GM12892 (cell line): ENCODE measurements at regions not wholly inside any gene's neighbourhood (a gene's known extent, or its start where the extent isn't known, plus 50 kb on each side); places are given as distances from the start of the nearest gene placed in this dataset.

Experiments
- POLR2A ChIP-seq: IDR thresholded peaks from 2 replicates; pipeline ENCODE4 v1.6.1; 2011; ENCODE audit warnings: low read depth, low read length, control low read depth
- POLR2AphosphoS5 ChIP-seq: IDR thresholded peaks from 2 replicates; pipeline ENCODE4 v1.6.1; 2011; ENCODE audit warnings: low read depth, low read length, control low read depth
- TAF1 ChIP-seq: IDR thresholded peaks from 2 replicates; pipeline ENCODE4 v1.6.1; 2011; ENCODE audit warnings: low read depth, mild to moderate bottlenecking, control low read depth, low read length, borderline replicate concordance

GRCh38 chr2:187136646-187137045, 287.7 kb upstream of the ZSWIM2 start:
- no peak for TF ChIP-seq TAF1
- no peak for TF ChIP-seq POLR2A
- no peak for TF ChIP-seq POLR2AphosphoS5
